Upper lobe of left lung (tissue), 4 donors: ENCODE measurements at regions not wholly inside any gene's neighbourhood (a gene's known extent, or its start where the extent isn't known, plus 50 kb on each side); places are given as distances from the start of the nearest gene placed in this dataset.

Source experiments
- POLR2AphosphoS5 ChIP-seq, 2 donors: sonication (generic); formaldehyde crosslinking; IDR thresholded peaks; one replicate each; pipeline ENCODE4 v1.5.1; 2017; ENCODE audit warnings: antibody characterized with exemption in 2 of 2
- TF ChIP-seq, protein P1 (sequence below), 6 experiments: fragments of 450-650 bp in 4 of 6; fragments of 200-600 bp in 2 of 6; sonication (generic) in 2 of 6; IDR thresholded peaks; one replicate each; pipeline ENCODE4 v1.5.1; 2016 to 2019; ENCODE audit warnings: antibody characterized with exemption in 6 of 6

DNA sequence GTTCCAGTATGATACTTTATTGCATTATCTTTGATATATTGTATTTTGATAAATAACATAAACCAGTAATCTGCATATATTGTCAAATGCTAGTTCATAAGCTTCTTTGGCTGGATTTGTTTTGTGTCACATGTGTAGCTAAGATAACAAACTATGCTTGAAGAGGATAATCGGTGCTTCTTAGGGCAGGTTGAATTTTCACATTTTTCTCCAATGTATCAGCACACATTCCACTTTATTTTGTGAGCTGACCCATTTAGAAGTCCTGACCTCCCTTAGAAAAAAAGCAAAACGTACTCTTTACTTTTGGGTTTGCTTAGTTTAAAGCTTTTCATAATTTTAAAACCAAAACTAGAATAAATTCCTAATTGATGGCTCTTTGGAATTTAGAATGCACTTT is 277.7 kb upstream of the DDHD1 start:
- TF ChIP-seq, protein P1, sequence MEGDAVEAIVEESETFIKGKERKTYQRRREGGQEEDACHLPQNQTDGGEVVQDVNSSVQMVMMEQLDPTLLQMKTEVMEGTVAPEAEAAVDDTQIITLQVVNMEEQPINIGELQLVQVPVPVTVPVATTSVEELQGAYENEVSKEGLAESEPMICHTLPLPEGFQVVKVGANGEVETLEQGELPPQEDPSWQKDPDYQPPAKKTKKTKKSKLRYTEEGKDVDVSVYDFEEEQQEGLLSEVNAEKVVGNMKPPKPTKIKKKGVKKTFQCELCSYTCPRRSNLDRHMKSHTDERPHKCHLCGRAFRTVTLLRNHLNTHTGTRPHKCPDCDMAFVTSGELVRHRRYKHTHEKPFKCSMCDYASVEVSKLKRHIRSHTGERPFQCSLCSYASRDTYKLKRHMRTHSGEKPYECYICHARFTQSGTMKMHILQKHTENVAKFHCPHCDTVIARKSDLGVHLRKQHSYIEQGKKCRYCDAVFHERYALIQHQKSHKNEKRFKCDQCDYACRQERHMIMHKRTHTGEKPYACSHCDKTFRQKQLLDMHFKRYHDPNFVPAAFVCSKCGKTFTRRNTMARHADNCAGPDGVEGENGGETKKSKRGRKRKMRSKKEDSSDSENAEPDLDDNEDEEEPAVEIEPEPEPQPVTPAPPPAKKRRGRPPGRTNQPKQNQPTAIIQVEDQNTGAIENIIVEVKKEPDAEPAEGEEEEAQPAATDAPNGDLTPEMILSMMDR (IDR thresholded peaks at IDR 0.05) = no peak
- TF ChIP-seq POLR2AphosphoS5 (IDR thresholded peaks at IDR 0.05) = no peak
